GM10266 (cell line): ENCODE measurements at regions not wholly inside any gene's neighbourhood (a gene's known extent, or its start where the extent isn't known, plus 50 kb on each side); places are given as distances from the start of the nearest gene placed in this dataset.

ENCODE experiments used
- DNase-seq: peaks from one replicate; pipeline ENCODE4 v3.0.0; 2012; ENCODE audit errors: extremely low spot score
- TF ChIP-seq, protein P1 (sequence below): IDR thresholded peaks from 2 replicates; pipeline ENCODE4 v1.5.1; 2012; ENCODE audit warnings: mild to moderate bottlenecking, low read depth; ENCODE audit not compliant: control insufficient read depth, insufficient read depth; ENCODE audit errors: missing control alignments

DNA sequence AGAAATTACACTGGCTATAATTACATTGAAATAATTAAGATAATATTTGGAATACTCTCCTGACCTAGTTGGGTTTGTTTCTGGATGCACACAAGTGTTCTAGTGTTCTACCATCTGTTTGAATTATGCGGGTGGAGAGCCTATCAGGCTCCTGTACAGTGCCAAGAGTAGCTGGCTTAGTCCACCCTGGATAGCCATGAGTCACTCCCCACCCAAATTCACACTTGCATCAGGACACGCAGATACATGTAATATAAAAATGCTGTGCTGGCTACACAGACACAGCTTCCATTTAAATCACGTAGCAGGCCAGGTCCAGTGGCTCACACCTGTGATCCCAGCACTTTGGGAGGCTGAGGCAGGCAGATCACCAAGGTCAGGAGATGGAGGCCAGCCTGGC is 686.2 kb upstream of the SLC35B3 start:
- TF ChIP-seq, protein P1, sequence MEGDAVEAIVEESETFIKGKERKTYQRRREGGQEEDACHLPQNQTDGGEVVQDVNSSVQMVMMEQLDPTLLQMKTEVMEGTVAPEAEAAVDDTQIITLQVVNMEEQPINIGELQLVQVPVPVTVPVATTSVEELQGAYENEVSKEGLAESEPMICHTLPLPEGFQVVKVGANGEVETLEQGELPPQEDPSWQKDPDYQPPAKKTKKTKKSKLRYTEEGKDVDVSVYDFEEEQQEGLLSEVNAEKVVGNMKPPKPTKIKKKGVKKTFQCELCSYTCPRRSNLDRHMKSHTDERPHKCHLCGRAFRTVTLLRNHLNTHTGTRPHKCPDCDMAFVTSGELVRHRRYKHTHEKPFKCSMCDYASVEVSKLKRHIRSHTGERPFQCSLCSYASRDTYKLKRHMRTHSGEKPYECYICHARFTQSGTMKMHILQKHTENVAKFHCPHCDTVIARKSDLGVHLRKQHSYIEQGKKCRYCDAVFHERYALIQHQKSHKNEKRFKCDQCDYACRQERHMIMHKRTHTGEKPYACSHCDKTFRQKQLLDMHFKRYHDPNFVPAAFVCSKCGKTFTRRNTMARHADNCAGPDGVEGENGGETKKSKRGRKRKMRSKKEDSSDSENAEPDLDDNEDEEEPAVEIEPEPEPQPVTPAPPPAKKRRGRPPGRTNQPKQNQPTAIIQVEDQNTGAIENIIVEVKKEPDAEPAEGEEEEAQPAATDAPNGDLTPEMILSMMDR = no peak
- DNase-seq = no peak

GRCh38 chr6:9116026-9116425 is 680.7 kb upstream of the SLC35B3 start:
- DNase-seq = no peak
- TF ChIP-seq, protein P1 = no peak

- DNase-seq = no peak
- TF ChIP-seq, protein P1 = no peak
These were observed 677.2 kb upstream of the SLC35B3 start for GRCh38 chr6:9112544-9112943.

DNA sequence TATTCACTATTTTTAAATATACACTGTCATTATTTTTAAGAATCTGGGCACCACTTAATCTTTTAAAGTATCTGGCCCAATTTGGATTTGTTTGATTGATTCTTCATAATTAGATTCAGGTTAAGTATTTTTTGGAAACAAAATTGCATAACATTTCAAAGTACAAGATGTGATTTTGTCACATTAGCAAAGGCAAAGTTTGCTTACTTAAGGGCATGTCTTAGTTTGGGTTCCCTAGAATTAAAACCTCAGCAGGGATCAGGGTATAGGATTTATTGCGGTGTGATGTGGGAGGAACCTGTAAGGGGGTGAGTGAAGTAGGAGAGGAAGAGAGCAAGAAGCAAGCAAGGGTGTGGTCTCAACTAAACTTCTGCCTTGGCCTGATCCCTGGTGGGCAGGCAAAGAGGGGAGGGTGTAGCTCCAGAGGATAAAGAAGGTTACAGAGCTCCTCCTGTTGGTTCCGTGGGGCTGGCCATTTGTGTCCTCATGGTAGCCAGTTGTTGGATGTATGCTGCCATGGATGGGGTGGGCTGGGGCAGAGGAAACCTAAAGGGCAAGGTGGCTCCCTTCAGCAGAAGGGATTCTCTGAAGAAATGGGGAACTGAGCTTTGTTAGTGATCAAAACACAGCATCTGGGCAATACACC is 668.7 kb upstream of the SLC35B3 start:
- no peak for DNase-seq
- TF ChIP-seq, protein P1 = no peak

DNA sequence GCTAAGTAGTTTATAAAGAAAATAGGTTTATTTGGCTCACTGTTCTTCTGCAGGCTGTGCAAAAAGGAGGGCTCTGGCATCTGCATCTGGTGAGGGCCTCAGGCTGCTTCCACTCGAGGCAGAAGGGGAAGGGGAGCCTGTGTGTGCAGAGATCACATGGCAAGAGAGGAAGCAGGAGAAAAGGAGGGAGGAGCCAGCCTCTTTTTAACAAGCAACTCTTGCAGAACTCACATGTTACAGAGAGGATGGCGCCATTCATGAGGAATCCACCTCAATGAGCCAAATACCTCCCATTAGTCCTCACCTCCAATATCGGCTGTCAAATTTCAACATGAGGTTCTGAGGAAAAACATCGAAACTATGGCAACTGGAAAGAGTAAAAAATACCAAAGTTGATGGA is 666.6 kb upstream of the SLC35B3 start:
- DNase-seq = no peak
- TF ChIP-seq, protein P1 = no peak

- no peak for DNase-seq
- TF ChIP-seq, protein P1 = no peak
These were observed 665.7 kb upstream of the SLC35B3 start for GRCh38 chr6:9100869-9101580.

- DNase-seq = no peak
- TF ChIP-seq, protein P1 = no peak
These were observed 660.4 kb upstream of the SLC35B3 start for GRCh38 chr6:9095729-9096128.
